Prostate gland (tissue), 2 donors: ENCODE measurements at regions not wholly inside any gene's neighbourhood (a gene's known extent, or its start where the extent isn't known, plus 50 kb on each side); places are given as distances from the start of the nearest gene placed in this dataset.

ENCODE experiments used
- POLR2A ChIP-seq: fragments of 450-650 bp; IDR thresholded peaks from one replicate; pipeline ENCODE4 v1.6.1; 2016; ENCODE audit warnings: antibody characterized with exemption, mild to moderate bottlenecking
- TF ChIP-seq, protein P1 (sequence below), 4 experiments: fragments of 200-600 bp in 2 of 4; fragments of 450-650 bp in 2 of 4; sonication (generic) in 2 of 4; IDR thresholded peaks; 1 replicate in 3 of 4; 2 replicates in 1 of 4; pipeline ENCODE4 v1.5.1; 2016 to 2019; ENCODE audit warnings: antibody characterized with exemption in 4 of 4, mild to moderate bottlenecking in 2 of 4, moderate library complexity in 2 of 4

DNA sequence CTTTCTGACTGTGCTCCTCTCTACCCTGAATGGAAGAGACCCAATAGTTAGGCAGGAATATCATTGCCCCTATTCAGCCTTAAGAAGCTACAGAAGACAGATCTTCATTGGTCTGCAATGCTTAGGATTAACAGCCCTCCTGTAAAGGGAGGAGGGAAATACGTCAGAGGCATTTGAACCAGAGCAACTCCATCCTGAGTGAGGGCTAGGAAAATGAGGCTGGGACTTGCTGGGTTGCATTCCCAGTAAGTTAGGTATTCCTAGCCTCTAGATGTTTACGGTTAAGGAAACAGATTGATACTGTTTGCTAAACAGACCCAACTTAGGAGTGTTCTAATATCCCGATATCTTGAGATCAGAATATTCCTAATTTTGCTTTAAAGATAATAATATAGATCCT lies 63.5 kb downstream of the PCDH18 start:
- TF ChIP-seq, protein P1, sequence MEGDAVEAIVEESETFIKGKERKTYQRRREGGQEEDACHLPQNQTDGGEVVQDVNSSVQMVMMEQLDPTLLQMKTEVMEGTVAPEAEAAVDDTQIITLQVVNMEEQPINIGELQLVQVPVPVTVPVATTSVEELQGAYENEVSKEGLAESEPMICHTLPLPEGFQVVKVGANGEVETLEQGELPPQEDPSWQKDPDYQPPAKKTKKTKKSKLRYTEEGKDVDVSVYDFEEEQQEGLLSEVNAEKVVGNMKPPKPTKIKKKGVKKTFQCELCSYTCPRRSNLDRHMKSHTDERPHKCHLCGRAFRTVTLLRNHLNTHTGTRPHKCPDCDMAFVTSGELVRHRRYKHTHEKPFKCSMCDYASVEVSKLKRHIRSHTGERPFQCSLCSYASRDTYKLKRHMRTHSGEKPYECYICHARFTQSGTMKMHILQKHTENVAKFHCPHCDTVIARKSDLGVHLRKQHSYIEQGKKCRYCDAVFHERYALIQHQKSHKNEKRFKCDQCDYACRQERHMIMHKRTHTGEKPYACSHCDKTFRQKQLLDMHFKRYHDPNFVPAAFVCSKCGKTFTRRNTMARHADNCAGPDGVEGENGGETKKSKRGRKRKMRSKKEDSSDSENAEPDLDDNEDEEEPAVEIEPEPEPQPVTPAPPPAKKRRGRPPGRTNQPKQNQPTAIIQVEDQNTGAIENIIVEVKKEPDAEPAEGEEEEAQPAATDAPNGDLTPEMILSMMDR (IDR thresholded peaks at IDR 0.05): no peak
- no peak for TF ChIP-seq POLR2A
